Liver (tissue), 7 donors: ENCODE measurements at regions not wholly inside any gene's neighbourhood (a gene's known extent, or its start where the extent isn't known, plus 50 kb on each side); places are given as distances from the start of the nearest gene placed in this dataset.

Experiments used
- DNase-seq: peaks from one replicate; pipeline ENCODE4 v3.0.0-alpha.2; 2017; ENCODE audit warnings: low spot score
- H3K27ac ChIP-seq, 2 donors: one replicate each; pipeline ENCODE4 v1.7.0; 2013; ENCODE audit warnings: inconsistent platforms in 2 of 2, low read length in 2 of 2, control low read depth in 1 of 2, low read depth in 1 of 2, mild to moderate bottlenecking in 1 of 2
- H3K27me3 ChIP-seq, 4 donors: one replicate each; pipeline versions ENCODE4 v1.6.1 to v1.7.0; 2013; ENCODE audit warnings: low read length in 3 of 4, inconsistent platforms in 1 of 4, mild to moderate bottlenecking in 1 of 4, moderate library complexity in 1 of 4; ENCODE audit not compliant: control insufficient read depth in 4 of 4, insufficient read depth in 4 of 4
- H3K36me3 ChIP-seq, 4 donors: one replicate each; pipeline versions ENCODE4 v1.6.1 to v1.7.0; 2013; ENCODE audit warnings: low read length in 3 of 4, mild to moderate bottlenecking in 3 of 4, low read depth in 1 of 4, moderate library complexity in 1 of 4; ENCODE audit not compliant: control insufficient read depth in 4 of 4, insufficient read depth in 3 of 4
- H3K4me1 ChIP-seq, 4 donors: one replicate each; pipeline versions ENCODE4 v1.6.1 to v1.7.0; 2013; ENCODE audit warnings: low read length in 3 of 4, mild to moderate bottlenecking in 3 of 4, moderate library complexity in 1 of 4; ENCODE audit not compliant: control insufficient read depth in 4 of 4, insufficient read depth in 4 of 4
- H3K4me3 ChIP-seq, 3 donors: one replicate each; pipeline versions ENCODE4 v1.6.1 to v1.7.0; 2013; ENCODE audit warnings: low read length in 3 of 3, control low read depth in 1 of 3, low read depth in 1 of 3, mild to moderate bottlenecking in 1 of 3
- H3K9ac ChIP-seq, 2 donors: one replicate each; pipeline ENCODE4 v1.7.0; 2013; ENCODE audit warnings: low read length in 2 of 2, mild to moderate bottlenecking in 2 of 2, moderate library complexity in 2 of 2, control low read depth in 1 of 2, low read depth in 1 of 2
- H3K9me3 ChIP-seq, 4 donors: one replicate each; pipeline versions ENCODE4 v1.6.1 to v1.7.0; 2013; ENCODE audit warnings: low read length in 3 of 4; ENCODE audit not compliant: control insufficient read depth in 4 of 4
- EGR1 ChIP-seq, 2 donors: IDR thresholded peaks; 2 replicates each; pipeline ENCODE4 v1.6.1; 2016 to 2018; ENCODE audit warnings: antibody characterized with exemption in 2 of 2, low read depth in 2 of 2
- FOXA1 ChIP-seq: IDR thresholded peaks from 2 replicates; pipeline ENCODE4 v1.6.1; 2016; ENCODE audit warnings: antibody characterized with exemption
- FOXA2 ChIP-seq: IDR thresholded peaks from 2 replicates; pipeline ENCODE4 v1.6.1; 2016; ENCODE audit warnings: antibody characterized with exemption
- GABPA ChIP-seq, 2 donors: IDR thresholded peaks in 1 of 2; conservative IDR thresholded peaks in 1 of 2; 2 replicates each; pipeline ENCODE4 v1.6.1; 2016; ENCODE audit warnings: antibody characterized with exemption in 2 of 2, mild to moderate bottlenecking in 1 of 2, moderate library complexity in 1 of 2
- HNF4A ChIP-seq, 2 donors: conservative IDR thresholded peaks; 2 replicates each; pipeline ENCODE4 v1.6.1; 2016; ENCODE audit warnings: antibody characterized with exemption in 2 of 2, mild to moderate bottlenecking in 2 of 2
- HNF4G ChIP-seq: IDR thresholded peaks from 2 replicates; pipeline ENCODE4 v1.6.1; 2016; ENCODE audit warnings: antibody characterized with exemption
- JUND ChIP-seq, 2 donors: IDR thresholded peaks; 2 replicates each; pipeline ENCODE4 v1.6.1; 2016; ENCODE audit warnings: antibody characterized with exemption in 2 of 2
- NR2F2 ChIP-seq: IDR thresholded peaks from 2 replicates; pipeline ENCODE4 v1.6.1; 2016; ENCODE audit warnings: antibody characterized with exemption
- RAD21 ChIP-seq, 2 donors: IDR thresholded peaks; 2 replicates each; pipeline ENCODE4 v1.6.1; 2016; ENCODE audit warnings: antibody characterized with exemption in 2 of 2, mild to moderate bottlenecking in 2 of 2
- RXRA ChIP-seq, 2 donors: IDR thresholded peaks; 2 replicates each; pipeline ENCODE4 v1.6.1; 2017 to 2018; ENCODE audit warnings: antibody characterized with exemption in 2 of 2, mild to moderate bottlenecking in 1 of 2
- SP1 ChIP-seq: IDR thresholded peaks from 2 replicates; pipeline ENCODE4 v1.6.1; 2018; ENCODE audit warnings: antibody characterized with exemption, mild to moderate bottlenecking
- TAF1 ChIP-seq: conservative IDR thresholded peaks from 2 replicates; pipeline ENCODE4 v1.6.1; 2016; ENCODE audit warnings: antibody characterized with exemption, mild to moderate bottlenecking
- YY1 ChIP-seq: IDR thresholded peaks from 2 replicates; pipeline ENCODE4 v1.6.1; 2016; ENCODE audit warnings: antibody characterized with exemption, mild to moderate bottlenecking
- WGBS: extraction: QIAGEN DNeasy Blood & Tissue Kit; methylation state at CpG from one replicate; pipeline ENCODE4 v1.1.7; 2013; 5-methylcytosine and 5-hydroxymethylcytosine counted together
- TF ChIP-seq, protein P1 (sequence below): IDR thresholded peaks from 2 replicates; pipeline ENCODE4 v1.6.1; 2016; ENCODE audit warnings: antibody characterized with exemption
- TF ChIP-seq, protein P2 (sequence below): IDR thresholded peaks from 2 replicates; pipeline ENCODE4 v1.6.1; 2016; ENCODE audit warnings: antibody characterized with exemption
- TF ChIP-seq, protein P3 (sequence below): IDR thresholded peaks from 2 replicates; pipeline ENCODE4 v1.6.1; 2016; ENCODE audit warnings: antibody characterized with exemption
- TF ChIP-seq, protein P4 (sequence below): IDR thresholded peaks from 2 replicates; pipeline ENCODE4 v1.6.1; 2016; ENCODE audit warnings: antibody characterized with exemption, mild to moderate bottlenecking
- donor health status: healthy.
- donor health status: healthy.
- donor health status: healthy.
- donor health status: healthy.

DNA sequence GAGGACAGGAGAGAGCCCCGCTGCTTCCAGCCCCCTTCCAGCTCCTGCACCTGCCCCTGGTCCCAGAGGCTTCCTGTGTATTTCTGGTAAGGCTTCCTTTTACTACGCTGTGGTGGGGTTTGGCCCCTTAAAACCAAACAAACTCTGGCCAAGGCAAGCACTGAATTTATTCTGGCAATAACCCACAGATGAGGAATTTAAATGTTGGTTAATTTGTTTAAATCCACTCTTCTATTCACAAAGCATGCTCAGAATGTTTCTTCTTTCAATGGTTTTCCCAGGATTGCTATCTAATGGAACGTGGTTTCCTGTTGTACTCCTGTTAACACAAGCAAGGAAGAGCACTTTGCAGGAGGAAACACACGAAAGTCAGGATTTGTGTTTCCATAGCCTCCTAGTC, 236.5 kb upstream of the FOXQ1 start:
- Histone ChIP-seq H3K4me3 (no peak overlapping the region), H3K36me3 (no peaks in the 10 kb centered on the region), H3K4me1 (peaks cover 0 to 8% (median 7%) of the 10 kb centered on the region in 4 donors), H3K27ac (no peak overlapping the region), H3K9me3 (no peaks in the 10 kb centered on the region), H3K27me3 (no peaks in the 10 kb centered on the region), H3K9ac (no peak overlapping the region)
- 50% methylated on average over 4 of the region's 4 CpGs for WGBS
- TF ChIP-seq FOXA1 (no peak), JUND (IDR thresholded peaks at IDR 0.05) (no peak), NR2F2 (no peak)
- TF ChIP-seq, protein P1, sequence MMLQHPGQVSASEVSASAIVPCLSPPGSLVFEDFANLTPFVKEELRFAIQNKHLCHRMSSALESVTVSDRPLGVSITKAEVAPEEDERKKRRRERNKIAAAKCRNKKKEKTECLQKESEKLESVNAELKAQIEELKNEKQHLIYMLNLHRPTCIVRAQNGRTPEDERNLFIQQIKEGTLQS = no peak
- TF ChIP-seq, protein P2, sequence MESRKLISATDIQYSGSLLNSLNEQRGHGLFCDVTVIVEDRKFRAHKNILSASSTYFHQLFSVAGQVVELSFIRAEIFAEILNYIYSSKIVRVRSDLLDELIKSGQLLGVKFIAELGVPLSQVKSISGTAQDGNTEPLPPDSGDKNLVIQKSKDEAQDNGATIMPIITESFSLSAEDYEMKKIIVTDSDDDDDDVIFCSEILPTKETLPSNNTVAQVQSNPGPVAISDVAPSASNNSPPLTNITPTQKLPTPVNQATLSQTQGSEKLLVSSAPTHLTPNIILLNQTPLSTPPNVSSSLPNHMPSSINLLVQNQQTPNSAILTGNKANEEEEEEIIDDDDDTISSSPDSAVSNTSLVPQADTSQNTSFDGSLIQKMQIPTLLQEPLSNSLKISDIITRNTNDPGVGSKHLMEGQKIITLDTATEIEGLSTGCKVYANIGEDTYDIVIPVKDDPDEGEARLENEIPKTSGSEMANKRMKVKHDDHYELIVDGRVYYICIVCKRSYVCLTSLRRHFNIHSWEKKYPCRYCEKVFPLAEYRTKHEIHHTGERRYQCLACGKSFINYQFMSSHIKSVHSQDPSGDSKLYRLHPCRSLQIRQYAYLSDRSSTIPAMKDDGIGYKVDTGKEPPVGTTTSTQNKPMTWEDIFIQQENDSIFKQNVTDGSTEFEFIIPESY = no peak
- no peak for DNase-seq

DNA sequence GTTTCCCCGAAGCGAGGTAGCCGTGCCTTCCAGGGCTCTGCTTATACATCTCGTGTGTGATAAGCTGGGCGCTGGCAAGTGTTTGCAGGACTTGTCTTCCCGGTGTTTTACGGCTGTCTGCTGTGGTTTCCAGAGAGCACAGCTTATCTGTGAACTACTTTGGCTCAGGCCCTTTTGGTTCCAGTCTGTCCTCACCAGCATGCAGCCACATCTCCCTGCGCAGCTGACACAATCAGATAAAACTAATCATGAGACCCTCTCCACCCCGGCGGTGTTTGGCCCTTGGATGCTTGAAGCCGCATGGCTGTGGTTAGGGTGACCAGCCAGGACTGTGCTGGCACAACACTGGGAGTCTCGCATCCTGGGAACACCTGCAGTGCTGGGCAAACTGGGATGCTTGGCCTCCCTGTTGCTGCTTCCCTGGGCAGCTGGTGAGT, 241.8 kb upstream of the FOXQ1 start:
- no peak for DNase-seq

DNA sequence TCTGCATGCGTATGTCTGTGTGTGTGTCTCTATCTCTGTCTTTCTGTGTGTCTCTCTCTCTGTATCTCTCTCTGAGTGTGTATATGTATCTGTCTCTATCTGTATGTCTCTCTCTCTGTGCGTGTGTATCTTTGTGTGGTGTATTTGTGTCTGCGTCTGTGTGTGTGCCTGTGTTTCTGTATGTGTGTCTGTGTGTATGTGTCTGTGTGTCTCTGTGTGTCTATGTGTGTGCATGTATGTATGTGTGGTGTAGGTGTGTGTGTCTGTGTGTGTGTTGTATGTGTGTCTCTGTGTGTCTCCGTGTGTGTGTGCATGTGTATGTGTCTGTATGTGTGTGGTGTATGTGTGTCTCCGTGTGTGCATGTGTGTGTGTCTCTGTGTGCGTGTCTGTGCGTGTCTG, 243.0 kb upstream of the FOXQ1 start:
- no peak for DNase-seq
- WGBS = 94% methylated on average over 7 of the region's 7 CpGs
- H3K9me3 ChIP-seq = no peaks in the 10 kb centered on the region

More for the DNA sequence above, 241.8 kb upstream of the FOXQ1 start:
- TF ChIP-seq SP1 (no peak), NR2F2 (no peak), YY1 (no peak), RAD21 (IDR thresholded peaks at IDR 0.05) (no peak), EGR1 (IDR thresholded peaks at IDR 0.05; ENCODE audit: low read depth in 2 of 2) (no peak)
- TF ChIP-seq, protein P3, sequence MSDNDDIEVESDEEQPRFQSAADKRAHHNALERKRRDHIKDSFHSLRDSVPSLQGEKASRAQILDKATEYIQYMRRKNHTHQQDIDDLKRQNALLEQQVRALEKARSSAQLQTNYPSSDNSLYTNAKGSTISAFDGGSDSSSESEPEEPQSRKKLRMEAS = no peak
- no peaks in the 10 kb centered on the region for H3K9me3 ChIP-seq
- H3K4me3 ChIP-seq = no peak overlapping the region
- 60% methylated on average over 12 of the region's 12 CpGs for WGBS
- no peaks in the 10 kb centered on the region for H3K36me3 ChIP-seq
- no peaks in the 10 kb centered on the region for H3K27me3 ChIP-seq
- H3K9ac ChIP-seq = no peak overlapping the region
- H3K4me1 ChIP-seq = peaks cover 0 to 7% (median 3%) of the 10 kb centered on the region in 4 donors
- H3K27ac ChIP-seq = no peak overlapping the region

More for the DNA sequence above, 243.0 kb upstream of the FOXQ1 start:
- TF ChIP-seq FOXA1 (no peak), HNF4G (no peak), HNF4A (conservative IDR thresholded peaks at IDR 0.05) (no peak), NR2F2 (no peak), RAD21 (IDR thresholded peaks at IDR 0.05) (no peak), JUND (IDR thresholded peaks at IDR 0.05) (no peak), EGR1 (IDR thresholded peaks at IDR 0.05; ENCODE audit: low read depth in 2 of 2) (no peak), GABPA (IDR thresholded peaks at IDR 0.05 in 1 of 2, conservative IDR thresholded peaks at IDR 0.05 in 1 of 2) (no peak), FOXA2 (no peak), YY1 (no peak), RXRA (IDR thresholded peaks at IDR 0.05) (no peak), TAF1 (no peak), SP1 (no peak)
- TF ChIP-seq, protein P2 = no peak
- TF ChIP-seq, protein P1 = no peak
- TF ChIP-seq, protein P4, sequence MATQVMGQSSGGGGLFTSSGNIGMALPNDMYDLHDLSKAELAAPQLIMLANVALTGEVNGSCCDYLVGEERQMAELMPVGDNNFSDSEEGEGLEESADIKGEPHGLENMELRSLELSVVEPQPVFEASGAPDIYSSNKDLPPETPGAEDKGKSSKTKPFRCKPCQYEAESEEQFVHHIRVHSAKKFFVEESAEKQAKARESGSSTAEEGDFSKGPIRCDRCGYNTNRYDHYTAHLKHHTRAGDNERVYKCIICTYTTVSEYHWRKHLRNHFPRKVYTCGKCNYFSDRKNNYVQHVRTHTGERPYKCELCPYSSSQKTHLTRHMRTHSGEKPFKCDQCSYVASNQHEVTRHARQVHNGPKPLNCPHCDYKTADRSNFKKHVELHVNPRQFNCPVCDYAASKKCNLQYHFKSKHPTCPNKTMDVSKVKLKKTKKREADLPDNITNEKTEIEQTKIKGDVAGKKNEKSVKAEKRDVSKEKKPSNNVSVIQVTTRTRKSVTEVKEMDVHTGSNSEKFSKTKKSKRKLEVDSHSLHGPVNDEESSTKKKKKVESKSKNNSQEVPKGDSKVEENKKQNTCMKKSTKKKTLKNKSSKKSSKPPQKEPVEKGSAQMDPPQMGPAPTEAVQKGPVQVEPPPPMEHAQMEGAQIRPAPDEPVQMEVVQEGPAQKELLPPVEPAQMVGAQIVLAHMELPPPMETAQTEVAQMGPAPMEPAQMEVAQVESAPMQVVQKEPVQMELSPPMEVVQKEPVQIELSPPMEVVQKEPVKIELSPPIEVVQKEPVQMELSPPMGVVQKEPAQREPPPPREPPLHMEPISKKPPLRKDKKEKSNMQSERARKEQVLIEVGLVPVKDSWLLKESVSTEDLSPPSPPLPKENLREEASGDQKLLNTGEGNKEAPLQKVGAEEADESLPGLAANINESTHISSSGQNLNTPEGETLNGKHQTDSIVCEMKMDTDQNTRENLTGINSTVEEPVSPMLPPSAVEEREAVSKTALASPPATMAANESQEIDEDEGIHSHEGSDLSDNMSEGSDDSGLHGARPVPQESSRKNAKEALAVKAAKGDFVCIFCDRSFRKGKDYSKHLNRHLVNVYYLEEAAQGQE = no peak
- TF ChIP-seq, protein P3 = no peak
- Histone ChIP-seq H3K27me3 (no peaks in the 10 kb centered on the region), H3K9ac (no peak overlapping the region), H3K36me3 (no peaks in the 10 kb centered on the region), H3K27ac (no peak overlapping the region), H3K4me1 (peaks cover 0 to 7% (median 3%) of the 10 kb centered on the region in 4 donors), H3K4me3 (no peak overlapping the region)
